ENCODE measurements at regions not wholly inside any gene's neighbourhood (a gene's known extent, or its start where the extent isn't known, plus 50 kb on each side); places are given as distances from the start of the nearest gene placed in this dataset.

DNA sequence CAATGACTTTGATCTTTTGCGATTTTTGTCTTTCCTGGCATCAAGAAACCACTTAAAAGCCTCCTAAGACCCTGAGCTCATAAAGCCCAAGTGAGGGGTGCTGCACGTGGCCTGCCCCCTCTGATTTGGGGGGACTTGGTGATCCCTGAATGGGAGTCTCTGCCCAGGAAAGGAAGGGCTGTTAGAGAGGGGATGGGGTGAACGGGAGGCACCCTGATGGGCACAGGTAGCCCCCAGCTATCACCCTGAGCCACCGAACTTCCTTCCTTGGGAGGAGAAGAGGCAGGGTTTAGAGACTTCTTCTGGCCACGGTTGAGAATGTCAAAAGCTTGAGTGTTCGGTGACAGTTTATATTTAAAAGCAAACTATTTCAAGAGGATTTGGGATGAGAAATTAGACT is 305.5 kb downstream of the ZNF536 start:
- no peak for DNase-seq

DNA sequence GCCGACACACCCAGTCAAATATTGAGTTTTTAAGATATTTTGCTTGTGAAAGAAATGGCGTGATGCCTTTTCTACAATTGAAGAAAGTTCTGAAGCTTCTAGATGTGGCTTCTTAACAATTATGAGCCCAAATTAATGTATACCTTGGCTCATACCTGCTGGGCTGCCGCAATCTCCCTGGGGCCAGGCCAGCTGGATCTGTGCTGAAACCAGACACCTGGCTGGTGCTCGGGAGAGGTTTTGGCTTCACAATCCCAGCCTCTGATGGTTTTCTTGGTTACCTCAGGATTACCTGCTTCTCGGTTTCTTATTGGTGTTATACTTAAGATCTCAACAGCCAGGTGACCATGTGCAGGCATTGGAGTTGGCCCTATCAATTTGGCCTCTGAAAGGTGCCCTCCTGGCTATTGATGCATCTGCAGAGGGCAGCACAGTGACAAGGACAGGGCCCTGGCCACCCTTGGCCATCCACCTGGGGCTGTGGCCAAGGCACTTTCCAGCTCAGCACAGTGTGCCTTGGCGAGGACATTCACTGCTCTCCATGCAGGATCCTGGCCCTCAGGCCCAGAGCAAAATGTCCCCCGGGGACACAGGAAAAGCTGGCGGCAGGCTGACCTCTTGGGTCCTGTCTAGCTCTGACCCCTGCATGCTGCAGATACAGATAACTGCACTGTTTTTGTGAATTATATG is 305.0 kb downstream of the ZNF536 start:
- no peak for DNase-seq

DNA sequence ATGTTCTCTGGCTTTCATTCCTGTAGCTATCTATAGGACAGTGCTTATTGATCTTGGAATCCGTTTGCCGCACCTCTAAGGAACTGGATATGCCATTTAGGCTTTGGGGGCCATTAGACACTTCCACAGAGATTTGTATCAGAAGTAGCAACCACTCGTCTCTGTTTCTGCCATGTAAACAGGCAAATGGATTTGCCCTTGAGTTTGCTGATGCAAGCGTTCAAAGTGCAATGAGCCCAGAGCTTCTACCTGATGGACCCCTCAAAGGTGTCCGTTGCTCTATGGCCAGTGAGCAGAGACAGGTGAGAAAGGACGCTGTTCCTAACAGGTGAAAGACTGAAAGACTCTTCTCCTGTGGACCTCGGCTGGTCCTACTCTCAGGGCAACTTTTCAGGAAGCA is 302.9 kb downstream of the ZNF536 start:
- DNase-seq, result no peak

DNA sequence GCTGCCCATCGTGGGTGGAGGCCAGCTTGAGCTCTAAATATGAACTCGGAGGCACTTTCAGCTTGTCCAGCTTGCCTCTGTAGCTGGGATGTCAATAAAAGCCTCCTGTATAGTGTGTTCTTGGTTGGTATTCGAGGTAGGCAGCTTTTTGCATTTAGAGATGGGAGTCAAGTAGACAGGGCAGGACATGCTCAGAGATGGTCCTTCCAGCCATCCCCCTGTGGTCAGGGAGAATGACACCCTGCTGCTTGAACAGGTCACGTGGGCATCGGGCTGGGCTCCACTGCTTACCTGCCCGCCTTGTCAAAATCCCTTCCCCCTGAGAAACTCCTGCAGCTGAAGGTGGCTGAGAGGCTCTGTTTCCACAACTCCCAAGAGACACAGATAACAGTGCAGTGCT is 302.5 kb downstream of the ZNF536 start:
- DNase-seq, result no peak

DNA sequence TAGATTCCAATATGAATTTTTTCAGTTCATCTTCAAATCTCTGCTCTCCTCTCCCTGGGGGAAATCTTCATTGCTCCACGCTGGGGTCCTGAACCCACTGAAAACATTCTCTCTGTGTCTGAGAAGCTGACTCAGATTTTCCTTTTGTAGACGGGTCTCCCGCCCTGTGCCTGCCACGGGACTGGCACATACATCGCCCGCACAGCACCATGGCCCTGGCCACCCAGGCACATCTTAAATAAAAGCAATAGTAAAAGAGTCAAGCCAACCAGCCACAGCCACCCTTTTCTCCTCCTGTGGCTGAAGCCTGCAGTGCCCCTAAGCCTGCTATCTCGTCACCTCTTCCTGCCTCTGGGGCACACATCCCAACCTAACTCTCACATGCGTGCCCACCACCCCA is 301.2 kb downstream of the ZNF536 start:
- DNase-seq, result no peak

DNA sequence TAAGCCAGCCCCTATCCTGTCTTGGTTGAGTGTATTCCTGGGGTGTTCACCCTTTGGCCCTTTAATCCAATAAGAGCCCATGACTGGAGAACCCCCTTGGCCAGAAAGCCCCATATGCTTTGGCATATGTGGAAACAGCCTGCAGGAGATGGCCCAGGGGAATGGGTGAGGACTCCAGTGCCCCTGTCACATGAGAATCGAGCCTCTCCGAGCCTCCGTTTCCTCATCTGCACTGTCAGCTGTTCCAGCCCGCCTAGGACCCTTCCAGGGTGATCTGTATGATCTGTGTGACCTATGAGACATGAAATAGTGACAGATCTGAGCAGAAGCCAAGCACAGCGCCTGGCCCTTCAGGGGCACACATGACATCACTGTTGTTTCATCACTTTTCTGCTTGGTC is 300.7 kb downstream of the ZNF536 start:
- no peak for DNase-seq

DNA sequence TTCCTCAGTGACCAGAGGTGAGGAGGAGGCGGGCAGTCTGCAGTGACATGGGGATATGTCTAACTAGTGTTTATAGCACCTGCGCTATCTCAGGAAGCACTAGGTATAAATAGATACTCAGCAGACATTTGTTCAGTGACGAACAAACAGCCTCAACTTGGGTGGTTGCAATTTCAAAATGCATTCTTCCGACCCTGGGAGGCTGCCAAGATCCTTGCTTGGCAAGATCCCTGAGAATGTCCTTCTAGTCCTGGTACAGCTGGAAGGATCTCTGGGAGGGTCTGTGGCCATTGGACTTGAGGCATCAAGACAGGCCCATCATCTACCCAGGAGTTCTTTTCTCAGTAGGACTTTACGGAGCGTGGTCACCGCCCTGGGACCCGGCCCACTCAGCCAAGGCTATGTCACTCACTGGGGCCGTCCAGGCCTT is 299.5 kb downstream of the ZNF536 start:
- no peak for DNase-seq

DNA sequence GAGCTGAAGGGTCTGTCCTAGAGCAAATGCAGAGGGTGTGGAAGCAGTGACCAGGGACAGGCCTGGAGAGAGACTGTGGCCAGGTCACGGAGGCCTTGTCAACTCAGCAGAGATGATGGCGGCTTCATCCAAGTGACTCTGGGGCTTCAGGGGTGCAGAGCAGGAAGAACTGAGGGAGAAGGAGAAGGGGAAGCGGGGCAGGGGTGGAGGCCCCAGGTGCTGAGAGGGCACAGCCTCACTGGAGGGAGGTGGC is 299.1 kb downstream of the ZNF536 start:
- DNase-seq, result no peak

DNA sequence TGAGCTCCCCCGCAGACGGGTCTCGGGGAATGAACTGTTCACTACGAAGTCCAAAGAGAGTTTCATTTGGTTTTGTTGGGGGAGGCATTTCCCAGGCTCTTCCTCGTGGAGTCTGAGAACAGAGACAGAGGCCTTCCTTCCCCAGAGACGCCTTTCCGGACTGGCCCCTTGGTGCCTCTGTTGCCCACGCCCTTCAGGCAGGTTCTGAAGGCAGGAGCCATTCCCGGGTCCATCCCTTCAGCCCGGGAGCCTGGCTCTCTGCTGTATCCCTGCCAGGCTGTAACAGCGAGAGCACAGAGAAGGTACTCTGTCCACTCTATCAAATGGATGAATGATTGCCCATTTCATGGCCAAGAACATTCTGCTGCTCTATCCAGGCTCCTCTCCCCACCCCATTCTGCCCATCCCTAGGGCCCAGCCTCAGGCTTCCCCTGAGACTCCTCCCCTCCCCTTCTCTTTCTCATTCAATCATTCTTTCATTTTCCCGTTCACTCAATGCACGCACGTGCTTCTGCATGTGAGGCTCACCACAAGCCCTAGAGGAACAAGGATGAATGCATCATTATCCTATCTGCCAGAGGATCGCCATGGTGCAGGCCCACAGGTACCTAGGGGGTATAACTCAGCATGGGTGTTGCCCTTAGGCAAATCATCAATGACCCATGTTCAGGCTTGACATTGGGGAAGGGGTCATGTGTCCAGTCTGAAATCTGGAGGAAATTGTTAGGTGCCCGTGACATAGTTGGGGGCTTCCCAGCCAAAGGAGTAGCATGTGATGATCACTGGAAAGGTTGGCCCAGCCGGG is 298.6 kb downstream of the ZNF536 start:
- no peak for DNase-seq

DNA sequence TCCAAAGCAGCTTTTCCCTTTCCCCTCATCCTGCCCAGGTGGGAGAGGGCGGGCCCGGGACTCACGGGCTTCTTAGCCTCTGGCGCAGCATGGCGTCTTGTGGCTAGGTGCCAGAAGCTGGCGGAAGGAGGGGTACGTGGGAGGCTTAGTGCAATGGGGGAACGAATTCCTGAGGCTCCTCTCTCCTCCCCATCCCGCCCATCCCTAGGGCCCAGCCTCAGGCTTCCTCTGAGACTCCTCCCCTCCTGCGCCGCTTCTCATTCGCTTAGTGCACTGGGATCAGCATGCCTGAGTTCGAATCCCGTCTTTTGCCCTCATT is 297.8 kb downstream of the ZNF536 start:
- DNase-seq, result no peak

DNA sequence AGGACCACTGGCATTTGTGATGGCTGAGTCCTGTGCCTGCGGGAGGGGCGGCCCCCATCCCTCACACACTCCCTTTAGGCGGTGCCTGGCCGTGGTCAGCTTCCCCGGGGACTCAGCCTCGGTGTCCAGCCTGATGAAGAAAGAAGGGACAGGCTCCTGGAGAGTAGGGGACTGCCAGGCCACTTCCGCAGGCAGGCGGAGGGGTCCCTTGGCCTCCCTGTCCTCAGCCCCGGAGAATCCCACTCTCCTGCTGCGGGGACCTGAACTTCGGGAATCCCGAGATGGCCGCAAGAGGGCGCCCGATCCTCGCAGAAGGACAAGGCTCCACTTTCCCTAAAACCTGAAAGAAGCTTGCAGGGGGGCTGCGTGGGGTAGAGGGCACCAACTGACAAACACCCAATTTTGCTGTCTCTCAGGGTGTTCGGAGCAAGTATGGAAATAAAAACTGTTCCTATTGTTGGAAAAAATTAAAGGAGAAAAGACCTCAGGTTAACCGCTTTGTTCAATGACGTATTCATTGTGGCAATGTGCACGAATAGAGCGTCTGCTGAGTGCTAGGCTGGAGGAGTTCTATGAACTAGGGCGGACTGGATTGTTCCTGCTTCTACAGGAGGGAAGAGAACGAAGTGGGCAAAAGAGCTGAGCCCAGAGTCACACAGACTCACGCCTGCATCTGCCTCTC is 297.3 kb downstream of the ZNF536 start:
- DNase-seq, result peak; percentile 49 to 51

DNA sequence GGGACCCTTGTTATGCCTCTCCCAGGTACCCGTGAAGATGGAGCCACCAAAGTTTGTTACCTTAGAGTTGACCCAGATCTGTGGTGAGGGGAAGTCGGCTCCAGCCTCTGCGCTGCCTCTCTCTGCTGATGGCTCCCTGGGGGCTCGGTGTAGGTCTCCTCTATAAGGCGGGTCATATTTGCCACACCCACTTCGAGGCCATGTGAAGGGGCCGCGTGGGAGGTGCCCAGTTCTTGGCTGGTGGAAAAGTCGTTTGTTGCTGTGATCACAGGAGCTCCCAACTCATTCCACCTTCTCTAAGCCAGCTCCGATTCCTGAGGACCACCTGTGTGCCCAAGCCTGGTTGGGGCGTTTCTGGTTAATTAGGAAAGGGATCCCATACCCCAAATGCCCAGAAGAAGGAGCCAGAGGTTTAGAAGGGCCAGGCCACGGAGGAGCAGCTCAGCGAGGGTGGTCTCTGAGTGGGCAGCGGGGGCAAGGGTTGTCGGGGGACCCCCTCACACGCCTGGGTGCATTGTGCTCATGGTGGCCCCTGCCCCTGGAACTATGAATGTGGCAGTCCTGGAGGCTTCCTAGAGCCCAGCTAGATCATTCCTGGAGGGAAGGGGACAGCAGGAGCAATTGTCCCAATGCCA is 296.5 kb downstream of the ZNF536 start:
- DNase-seq, result no peak

DNA sequence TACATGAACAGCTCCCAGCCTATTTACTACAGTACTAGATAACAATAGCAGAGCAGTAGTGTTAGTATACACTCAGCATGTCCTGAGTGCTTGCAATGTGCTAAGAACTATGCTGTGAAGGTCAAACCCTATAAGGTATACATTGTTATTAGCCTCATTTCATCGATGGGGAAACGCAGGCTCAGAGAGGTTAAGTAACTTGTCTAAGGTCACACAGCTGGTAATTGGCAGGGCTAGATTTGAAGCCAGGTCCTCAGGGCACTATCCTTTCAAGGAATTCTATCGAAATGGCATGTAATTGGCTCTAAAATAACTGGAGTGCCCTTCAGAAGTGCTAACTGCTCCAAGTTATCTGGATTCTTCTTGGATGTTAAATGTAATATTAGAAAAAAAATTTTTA is 295.6 kb downstream of the ZNF536 start:
- no peak for DNase-seq

DNA sequence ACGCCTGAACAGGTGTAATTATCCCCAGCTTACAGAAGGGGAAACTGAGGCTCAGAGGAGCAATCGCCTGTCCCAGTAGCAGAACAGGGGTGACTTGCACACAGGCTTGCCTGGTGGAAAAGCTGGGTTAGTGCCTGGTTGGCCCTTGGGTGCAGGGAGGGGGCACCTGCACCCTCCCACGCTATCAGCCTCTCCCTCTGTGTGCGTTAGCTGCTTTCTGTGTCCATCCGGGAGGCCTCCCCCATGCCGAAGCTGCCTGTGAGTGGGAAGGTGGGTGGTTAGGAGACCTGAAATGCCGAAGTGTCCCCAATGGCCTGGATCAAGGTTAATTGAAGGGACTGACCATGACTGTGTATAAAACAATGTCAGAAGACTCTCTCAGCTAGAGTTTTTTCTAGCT is 295.0 kb downstream of the ZNF536 start:
- DNase-seq, result no peak

DNA sequence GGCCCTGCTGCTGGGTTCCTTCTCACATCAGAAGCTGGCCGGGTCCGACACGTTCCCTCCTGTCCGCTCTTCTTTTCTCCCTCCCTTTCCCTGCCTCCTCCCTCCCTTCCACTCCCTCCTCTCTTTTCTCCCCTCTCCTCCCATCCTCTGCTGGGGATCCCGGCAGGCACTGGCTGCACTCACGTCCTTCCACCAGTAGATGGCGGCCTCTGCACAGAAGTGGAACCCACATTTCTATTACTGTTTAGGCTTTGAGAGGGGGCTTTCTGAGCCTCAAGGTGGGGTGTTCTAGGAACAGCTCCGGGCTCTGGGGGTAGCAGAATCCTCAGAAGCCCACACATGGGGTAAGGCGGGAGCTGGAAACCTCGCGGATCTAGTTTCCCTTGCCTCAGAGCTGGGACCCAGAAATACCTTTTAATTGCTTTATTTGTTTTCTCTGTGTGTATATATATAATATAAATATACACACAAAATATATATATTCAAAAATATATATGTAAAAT is 294.2 kb downstream of the ZNF536 start:
- DNase-seq, result peak; percentile 39 to 41

DNA sequence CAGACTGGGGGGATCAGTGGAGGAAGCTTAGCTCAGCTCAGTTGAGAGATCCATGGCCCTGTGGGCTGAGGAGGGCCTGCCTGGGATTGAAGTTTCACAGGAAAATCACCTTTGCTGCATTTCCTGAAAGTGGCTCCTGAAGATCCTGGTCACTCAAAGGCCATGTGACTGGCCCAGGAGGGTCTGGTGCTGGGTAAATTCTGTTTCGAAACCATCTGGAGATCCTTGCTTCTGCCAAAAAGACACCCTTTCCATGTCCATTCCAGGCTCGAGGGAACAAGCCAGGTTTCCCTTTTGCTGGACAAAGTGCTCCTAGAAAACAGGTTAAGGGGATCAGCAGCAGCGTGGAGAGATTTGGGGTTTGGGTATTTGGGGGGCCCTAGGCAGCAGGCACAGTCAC is 293.3 kb downstream of the ZNF536 start:
- DNase-seq, result no peak

DNA sequence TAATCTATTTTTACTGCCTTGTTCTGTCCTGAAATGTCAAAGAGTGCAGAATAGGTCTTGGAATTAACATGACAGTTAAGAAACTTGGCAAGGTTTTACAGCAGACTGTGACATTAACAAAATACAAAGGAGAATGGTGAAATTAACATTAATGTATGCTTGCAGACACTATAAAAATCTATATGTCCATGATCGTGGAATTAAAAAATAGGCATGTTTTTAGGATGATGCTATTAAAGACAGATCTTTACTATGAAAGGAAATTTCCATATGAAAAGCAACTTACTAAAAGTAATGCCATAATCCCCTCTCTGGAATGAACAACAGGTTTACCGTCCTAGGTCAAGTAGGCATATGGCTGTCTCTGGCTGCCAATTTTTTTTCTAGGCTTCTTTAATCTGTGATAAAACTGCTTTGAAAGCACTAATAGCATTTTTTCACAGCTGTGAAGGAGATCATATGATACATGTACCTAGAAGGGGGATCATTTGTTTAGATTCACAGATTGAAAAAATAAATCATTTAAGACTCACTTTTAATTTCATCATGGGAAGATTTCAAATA is 291.5 kb downstream of the ZNF536 start:
- no peak for DNase-seq

DNA sequence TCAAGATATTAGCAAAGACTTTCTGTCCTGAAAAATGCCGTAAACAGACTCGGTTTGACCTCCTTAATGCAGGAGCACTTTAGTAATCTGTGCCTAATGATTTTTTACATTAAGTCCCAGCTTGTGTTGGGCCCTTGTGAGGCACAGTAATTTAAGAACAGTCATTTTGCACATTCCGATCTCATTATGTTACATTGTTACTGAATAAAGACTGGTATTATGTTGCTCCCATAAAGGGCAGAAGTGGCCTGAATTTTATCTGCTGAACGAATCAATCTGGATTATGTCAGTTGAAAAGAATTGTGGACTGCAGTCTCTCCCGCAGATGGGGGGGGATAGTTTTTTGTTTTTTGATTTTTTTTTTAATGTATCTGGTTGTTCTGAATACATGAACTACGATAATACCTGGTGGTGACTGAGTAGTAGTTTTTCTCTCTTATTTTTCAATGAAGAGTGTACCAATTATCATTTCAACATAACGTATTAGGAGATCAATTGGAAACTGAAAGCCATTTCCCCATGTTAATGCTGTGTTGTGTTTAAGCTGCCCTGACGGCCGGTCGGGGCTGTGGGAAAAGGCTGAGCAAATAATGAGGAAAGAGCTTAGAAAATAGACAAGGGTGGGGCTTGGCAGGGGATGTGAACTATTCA is 290.2 kb downstream of the ZNF536 start:
- DNase-seq, result no peak

DNA sequence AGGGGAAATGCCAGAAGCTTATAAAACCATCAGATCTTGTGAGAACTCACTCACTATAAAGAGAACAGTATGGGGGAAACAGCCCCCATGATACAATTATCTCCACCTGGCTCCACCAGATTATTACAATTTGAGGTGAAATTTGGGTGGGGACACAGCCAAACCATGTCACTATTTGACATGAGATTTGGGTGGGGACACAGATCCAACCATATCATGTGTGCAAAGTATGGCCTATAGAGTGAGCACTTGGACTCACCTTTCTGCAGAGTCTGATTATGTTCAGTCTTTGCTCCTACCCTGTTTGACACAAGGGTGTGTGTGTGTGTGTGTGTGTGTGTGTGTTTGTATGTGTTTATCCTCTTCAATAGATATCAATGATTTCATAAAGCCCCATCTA is 287.5 kb downstream of the ZNF536 start:
- DNase-seq, result no peak

DNA sequence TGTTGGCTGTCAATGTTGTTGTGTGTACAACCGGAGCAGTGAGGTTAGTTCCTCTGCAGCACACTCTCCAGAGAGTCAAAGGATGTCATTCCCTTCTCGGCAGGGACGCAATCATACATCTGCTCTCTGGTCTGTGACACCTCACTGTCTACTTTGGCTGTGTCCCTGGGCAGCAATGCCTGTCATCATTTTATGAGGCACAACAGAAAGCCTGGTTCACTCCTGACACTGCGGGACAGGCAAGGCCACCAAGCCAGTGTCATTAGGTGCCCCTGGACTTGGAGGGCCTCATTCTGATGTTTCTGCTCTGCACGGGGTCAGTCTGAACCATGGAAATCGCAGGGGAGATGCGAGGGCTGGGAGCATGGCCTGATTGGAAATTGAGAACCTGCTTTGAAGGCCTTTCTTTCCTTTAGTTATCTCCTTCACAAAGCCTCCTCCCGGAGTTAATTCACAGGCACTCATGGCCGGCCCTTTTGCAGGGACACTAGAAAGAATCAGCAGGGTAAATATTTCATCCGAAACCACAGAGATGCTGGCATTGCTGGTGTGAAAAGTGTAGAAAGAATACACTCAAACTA is 284.4 kb downstream of the ZNF536 start:
- DNase-seq, result no peak

DNA sequence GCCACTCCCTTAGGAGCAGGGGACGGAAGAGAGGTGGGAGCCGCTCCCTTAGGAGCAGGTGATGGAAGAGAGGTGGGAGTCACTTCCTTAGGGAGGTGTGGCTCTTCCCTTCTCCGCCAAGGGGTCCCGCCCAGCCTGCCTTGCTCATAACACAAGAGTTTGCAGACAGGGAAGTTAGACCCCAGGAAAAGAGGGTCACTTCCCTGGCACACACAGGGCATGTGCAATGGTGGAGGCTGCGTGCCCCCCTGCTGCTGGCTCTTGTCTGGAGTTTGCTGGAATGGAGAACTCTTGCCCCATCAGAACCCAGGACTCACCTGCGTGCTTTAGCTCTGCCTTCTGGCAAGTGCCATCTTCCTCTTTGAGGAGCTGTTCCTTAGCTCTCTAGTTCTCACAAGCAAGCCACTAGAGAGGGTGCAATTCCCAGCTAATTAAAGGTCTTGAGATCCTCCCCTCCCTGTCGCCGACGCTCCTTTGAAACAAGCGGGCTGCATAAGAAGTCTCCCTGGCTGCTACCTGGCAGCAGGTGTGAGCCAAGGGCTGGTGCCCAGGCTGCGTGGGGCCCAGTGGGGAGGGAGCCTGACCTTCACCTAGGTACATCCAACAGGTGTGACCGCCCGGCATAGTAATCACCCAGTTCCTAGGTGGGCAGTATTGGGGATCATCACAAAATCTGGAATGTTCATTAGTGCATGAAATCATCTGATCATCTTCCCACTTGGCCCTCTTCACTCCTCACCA is 281.6 kb downstream of the ZNF536 start:
- DNase-seq, result no peak

DNA sequence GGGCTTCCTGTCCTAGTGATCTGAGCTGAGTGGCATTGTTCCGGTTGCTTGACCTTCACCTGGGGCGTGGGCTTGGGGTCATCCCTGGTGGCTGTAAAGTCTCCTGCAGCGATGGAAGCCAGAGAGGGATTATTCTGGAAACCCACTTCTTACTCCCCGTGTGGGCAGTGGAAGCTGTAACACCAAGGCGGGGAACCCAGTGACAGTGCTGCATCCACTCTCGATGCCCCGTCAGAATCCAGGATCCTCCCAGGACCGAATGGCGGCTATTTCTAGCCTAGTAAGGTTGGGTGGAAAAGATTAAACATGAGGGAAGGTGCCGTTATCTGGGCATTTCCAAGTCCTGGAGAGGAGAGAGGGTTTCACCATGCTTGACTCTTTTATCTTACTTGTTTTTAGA is 280.6 kb downstream of the ZNF536 start:
- DNase-seq, result no peak
